Adipocyte (in vitro differentiated cells): ENCODE measurements at regions not wholly inside any gene's neighbourhood (a gene's known extent, or its start where the extent isn't known, plus 50 kb on each side); places are given as distances from the start of the nearest gene placed in this dataset.
"Not testable (repeated sequence)": the region's sequence is repeated elsewhere in the genome, so short reads cannot be mapped to it uniquely, and the experiment has no call there.

Experiments used
- DNase-seq: peaks from one replicate; pipeline ENCODE4 v3.0.0-alpha.2; 2015; ENCODE audit warnings: low read depth
- H3K27me3 ChIP-seq: replicated peaks from 2 replicates; pipeline ENCODE4 v1.7.0; 2013; ENCODE audit warnings: mild to moderate bottlenecking, low read length, moderate library complexity; ENCODE audit not compliant: control insufficient read depth, insufficient read depth
- H3K36me3 ChIP-seq: 2 replicates; pipeline ENCODE4 v1.7.0; 2013; ENCODE audit warnings: low read length, mild to moderate bottlenecking, moderate library complexity; ENCODE audit not compliant: control insufficient read depth, insufficient read depth, severe bottlenecking
- H3K4me1 ChIP-seq: 2 replicates; pipeline ENCODE4 v1.7.0; 2013; ENCODE audit warnings: mild to moderate bottlenecking, low read length, moderate library complexity; ENCODE audit not compliant: control insufficient read depth, insufficient read depth
- H3K4me3 ChIP-seq: 2 replicates; pipeline ENCODE4 v1.7.0; 2013; ENCODE audit warnings: mild to moderate bottlenecking, low read length, moderate library complexity
- H3K9ac ChIP-seq: 2 replicates; pipeline ENCODE4 v1.7.0; 2013; ENCODE audit warnings: mild to moderate bottlenecking, low read length, moderate library complexity
- H3K9me3 ChIP-seq: 2 replicates; pipeline ENCODE4 v1.7.0; 2013; ENCODE audit warnings: mild to moderate bottlenecking, low read length, moderate library complexity; ENCODE audit not compliant: control insufficient read depth

DNA sequence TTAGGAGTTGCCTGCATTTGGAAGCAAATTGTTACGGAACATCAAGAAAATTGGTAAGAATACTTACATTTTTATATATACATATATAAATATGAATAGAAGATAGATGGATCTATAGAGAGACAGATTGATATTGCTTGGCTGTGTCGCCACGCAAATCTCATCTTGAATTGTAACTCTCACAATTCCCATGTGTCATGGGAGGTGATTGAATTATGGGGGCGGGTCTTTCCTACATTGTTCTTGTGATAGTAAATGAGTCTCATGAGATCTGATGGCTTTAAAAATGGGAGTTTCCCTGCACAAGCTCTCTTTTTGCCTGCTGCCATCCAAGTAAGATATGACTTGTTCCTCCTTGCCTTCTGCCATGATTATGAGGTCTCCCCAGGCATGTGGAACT lies 180.8 kb upstream of the HEY2 start:
- H3K9me3 ChIP-seq: no peaks in the 10 kb centered on the region
- no peaks in the 10 kb centered on the region for H3K4me1 ChIP-seq
- no peak for DNase-seq
- no peaks in the 10 kb centered on the region for H3K27me3 ChIP-seq
- no peaks in the 10 kb centered on the region for H3K36me3 ChIP-seq
- H3K4me3 ChIP-seq: no peak overlapping the region
- no peak overlapping the region for H3K9ac ChIP-seq

DNA sequence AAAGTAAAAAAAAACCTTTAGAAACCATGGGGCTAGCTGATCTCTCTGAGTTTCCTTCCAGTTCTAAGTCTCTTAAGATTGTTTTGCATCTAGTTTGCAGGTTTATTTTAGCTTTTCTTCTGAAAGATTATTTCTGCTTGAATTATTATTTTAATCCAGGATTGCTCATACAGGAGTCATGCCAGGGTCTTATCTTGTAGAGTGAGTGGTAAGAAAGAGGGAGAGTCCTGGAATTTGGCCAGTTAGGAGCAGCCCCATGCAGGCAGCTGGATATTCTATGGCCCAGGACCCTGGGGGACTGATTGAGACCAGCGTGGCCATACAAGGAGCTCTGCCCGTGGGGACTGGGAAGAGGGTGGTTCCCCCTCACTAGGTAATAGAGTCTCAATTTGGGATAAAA lies 178.9 kb upstream of the HEY2 start:
- no peaks in the 10 kb centered on the region for H3K36me3 ChIP-seq
- no peak overlapping the region for H3K4me3 ChIP-seq
- no peaks in the 10 kb centered on the region for H3K27me3 ChIP-seq
- no peak for DNase-seq
- H3K4me1 ChIP-seq: no peaks in the 10 kb centered on the region
- no peak overlapping the region for H3K9ac ChIP-seq
- no peaks in the 10 kb centered on the region for H3K9me3 ChIP-seq

DNA sequence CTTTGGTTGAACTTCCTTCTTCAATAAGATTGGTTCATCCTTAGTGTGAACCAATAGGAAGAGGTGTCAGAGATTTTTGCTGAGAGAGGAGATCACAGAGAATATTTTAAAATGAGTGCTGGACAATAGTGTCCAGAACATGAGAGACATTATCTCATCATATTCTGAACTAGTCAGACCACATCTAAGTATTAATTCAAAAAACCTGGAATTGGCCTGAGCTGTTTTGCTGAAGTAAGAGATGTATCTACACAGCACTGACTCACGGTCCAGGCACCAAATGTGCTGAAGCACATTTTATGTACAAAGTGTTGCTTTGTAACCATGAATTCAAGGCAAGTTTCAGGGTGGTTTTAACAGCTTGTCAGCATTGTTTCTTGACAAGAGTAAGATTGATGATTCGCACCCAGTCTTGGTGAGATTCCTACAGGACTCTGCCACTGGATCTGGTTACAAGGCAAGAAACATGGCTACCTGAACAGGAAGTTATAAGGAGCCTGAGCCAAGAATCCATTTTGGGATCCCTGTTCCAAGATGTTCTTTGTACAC lies 178.2 kb upstream of the HEY2 start:
- Histone ChIP-seq H3K27me3 (no peaks in the 10 kb centered on the region), H3K9me3 (no peaks in the 10 kb centered on the region), H3K4me3 (no peak overlapping the region), H3K36me3 (no peaks in the 10 kb centered on the region), H3K9ac (no peak overlapping the region), H3K4me1 (no peaks in the 10 kb centered on the region)
- DNase-seq: no peak

DNA sequence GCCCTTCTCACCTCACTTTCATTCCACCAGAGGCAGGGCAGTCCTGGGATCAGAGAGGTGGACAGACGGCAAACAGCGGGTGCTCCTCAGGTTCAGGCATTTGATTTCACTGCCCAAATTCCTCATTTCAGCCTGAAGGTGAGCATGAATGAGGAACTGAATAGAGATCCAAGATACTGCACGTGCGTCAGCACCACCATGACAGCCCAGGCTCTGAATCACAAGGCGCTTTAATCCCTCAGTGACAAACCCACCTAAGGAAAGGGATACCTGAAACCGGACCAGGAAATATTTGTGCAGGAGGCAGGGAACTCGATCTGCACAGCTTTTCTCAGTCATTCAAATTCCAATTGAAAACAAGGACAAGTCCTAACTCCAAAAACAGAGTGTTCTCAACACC lies 174.8 kb upstream of the HEY2 start:
- Histone ChIP-seq H3K27me3 (no peaks in the 10 kb centered on the region), H3K9ac (no peak overlapping the region), H3K4me3 (no peak overlapping the region), H3K4me1 (peaks cover 5% of the 10 kb centered on the region), H3K9me3 (no peaks in the 10 kb centered on the region), H3K36me3 (no peaks in the 10 kb centered on the region)
- no peak for DNase-seq

DNA sequence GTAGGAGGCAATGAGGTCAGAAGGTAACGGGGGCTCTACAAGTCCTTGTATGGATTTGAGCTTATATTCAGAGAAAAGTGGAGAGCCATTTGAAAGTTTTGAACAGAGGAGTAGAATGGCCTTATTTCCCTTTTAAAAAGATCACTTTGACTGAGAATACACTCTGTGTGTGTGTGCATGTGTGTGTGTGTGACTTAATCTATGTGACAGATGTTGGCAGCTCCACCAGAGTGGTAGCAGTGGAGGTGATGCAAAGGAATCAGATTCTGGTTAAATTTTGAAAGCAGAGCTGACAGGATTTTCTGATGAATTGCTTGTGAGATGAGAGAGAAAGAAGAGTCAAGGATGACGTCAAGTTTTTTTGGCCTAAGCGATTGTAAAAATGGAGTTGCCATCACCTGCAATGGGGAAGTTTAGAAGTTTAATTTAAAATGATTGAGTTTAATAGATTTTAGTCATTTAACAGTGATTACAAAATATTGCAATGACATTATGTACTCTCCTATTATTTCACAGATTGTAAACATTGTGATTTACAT lies 172.2 kb upstream of the HEY2 start:
- DNase-seq: no peak
- no peak overlapping the region for H3K4me3 ChIP-seq
- H3K4me1 ChIP-seq: peaks cover 5% of the 10 kb centered on the region
- H3K27me3 ChIP-seq: no peaks in the 10 kb centered on the region
- no peak overlapping the region for H3K9ac ChIP-seq
- H3K36me3 ChIP-seq: no peaks in the 10 kb centered on the region
- no peaks in the 10 kb centered on the region for H3K9me3 ChIP-seq

DNA sequence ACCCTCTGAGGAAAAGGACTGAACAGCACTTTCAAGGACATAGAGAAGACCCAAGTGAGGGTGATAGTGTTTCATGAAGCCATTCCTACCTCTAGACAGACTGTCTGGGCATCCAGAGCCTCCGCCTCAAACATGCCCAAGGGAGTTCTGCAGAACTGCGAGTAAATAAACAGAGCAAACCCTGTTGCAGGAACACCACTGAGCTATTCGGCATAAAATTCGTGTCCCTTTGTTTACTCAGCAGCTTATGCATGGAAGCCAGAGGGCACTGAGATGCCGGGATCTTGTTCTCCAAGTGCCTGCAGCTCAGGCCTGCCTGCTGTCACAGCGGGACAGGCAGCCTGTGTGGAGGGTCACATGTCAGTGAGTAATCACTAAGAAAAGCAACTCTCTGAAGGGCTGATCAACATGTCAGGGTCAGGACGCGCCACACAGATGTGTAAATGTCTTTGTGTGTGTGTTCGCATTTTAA lies 164.9 kb upstream of the HEY2 start:
- H3K27me3 ChIP-seq: no peaks in the 10 kb centered on the region
- no peaks in the 10 kb centered on the region for H3K36me3 ChIP-seq
- H3K4me3 ChIP-seq: no peak overlapping the region
- no peak overlapping the region for H3K9ac ChIP-seq
- peaks cover 10% of the 10 kb centered on the region for H3K4me1 ChIP-seq
- DNase-seq: peak; percentile 71
- H3K9me3 ChIP-seq: no peaks in the 10 kb centered on the region

DNA sequence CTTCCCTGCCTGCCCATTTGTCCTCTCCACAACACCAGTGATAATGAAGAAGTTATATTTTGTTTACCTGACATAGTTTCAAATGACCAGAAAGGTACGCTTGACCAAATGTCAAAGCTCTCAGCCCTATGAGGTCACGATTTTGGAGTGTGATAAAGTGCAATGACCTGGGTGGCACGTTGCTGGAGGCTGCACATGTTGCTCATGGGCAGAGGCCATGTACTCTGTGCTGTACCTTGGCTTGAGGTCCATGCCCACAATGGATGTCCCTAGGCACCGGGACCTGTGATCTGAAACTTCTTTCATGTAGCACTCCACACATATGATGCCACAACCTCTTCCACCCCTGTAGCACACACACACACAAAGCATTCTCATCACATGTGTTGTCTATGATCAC lies 164.0 kb upstream of the HEY2 start:
- DNase-seq: no peak
- Histone ChIP-seq H3K9me3 (no peaks in the 10 kb centered on the region), H3K4me3 (no peak overlapping the region), H3K27me3 (no peaks in the 10 kb centered on the region), H3K36me3 (no peaks in the 10 kb centered on the region), H3K4me1 (peaks cover 10% of the 10 kb centered on the region), H3K9ac (no peak overlapping the region)

DNA sequence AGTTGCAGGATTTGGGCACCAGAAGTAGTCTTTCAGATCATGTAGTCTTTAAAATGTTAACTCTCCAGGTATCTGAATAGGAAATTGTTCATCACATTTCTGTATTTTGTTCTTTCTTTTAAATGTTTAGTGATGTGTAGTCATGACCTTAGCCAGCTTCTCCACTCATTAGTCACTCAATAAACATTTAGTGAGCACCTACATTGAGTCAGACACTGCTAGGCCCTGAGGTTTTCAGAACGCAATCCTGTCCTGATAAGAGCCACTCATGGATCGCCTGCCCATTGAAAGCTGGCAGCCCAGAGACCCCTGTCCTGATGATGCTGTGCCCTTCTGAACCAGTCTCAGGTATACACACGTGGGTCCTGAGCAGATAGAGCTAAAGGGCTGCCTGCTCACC lies 163.4 kb upstream of the HEY2 start:
- no peaks in the 10 kb centered on the region for H3K27me3 ChIP-seq
- peak; percentile 27 for DNase-seq
- H3K4me1 ChIP-seq: peaks cover 10% of the 10 kb centered on the region
- H3K9me3 ChIP-seq: no peaks in the 10 kb centered on the region
- no peak overlapping the region for H3K9ac ChIP-seq
- no peaks in the 10 kb centered on the region for H3K36me3 ChIP-seq
- H3K4me3 ChIP-seq: no peak overlapping the region

DNA sequence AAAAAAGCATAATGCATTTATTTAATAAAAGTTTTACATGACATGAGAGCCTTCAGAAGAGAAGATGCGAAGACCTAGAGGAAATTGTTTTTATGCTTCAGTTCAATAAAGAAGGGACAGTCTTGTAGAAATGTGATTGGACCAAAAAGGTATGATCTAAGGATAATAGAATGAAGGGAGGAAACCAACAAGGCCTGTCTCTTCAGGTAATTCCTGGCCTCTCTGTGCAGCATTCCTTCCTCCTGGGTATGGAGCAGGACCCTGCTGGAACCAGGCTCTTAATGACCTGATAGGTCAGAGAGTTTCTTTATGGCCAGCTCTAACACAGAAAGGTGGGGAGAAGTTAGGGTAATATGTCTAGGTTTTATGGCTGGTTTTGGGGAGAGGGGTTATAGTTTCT lies 162.8 kb upstream of the HEY2 start:
- Histone ChIP-seq H3K9me3 (no peaks in the 10 kb centered on the region), H3K9ac (no peak overlapping the region), H3K27me3 (no peaks in the 10 kb centered on the region), H3K4me3 (no peak overlapping the region), H3K36me3 (no peaks in the 10 kb centered on the region), H3K4me1 (peaks cover 10% of the 10 kb centered on the region)
- DNase-seq: no peak

DNA sequence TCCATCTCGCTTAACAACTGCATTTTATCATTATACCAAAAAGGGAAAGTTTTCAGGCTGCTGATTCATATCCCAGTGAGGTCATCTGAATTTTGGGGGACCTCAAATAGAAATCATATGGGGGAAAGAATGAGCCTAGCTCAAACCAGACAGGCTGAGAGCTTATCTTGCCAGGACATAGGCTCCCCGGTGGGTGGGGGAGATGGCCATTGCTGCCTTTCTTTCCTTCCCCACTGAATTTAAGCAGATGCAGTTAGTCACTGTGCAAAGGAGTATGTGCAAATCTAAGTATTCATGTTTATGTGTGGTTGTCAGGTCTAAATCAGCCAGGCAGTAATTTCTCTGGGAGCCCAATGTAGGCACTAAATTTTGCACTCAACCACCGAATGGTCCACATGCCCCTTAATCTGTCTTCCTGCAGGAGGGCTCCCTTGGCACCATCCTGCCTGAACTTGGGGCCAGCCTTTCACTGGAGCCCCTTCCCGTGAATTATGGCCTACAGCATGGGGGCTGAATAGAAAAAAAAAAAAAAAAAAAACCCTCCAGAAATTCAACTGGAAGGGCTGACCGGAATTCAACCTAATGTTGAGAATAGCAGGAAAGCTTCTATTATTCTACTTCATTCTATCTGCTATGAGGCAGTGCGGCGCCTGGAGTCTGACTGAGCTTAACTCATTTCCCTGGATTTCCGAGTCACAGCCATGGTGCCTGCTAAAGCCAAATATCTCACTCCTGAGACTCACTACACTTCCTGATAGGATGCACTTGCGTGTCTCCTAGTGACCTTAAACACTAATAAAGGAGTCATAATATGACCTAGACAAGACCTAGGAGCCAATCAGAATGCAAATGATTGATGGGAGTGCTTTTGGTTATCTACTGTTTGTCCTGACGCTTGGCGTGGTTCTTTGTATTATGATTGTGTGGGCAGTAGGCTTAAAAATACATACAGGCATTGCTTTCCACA lies 161.5 kb upstream of the HEY2 start:
- H3K4me3 ChIP-seq: no peak overlapping the region
- H3K27me3 ChIP-seq: no peaks in the 10 kb centered on the region
- no peak for DNase-seq
- H3K4me1 ChIP-seq: peaks cover 10% of the 10 kb centered on the region
- H3K9ac ChIP-seq: no peak overlapping the region
- H3K9me3 ChIP-seq: no peaks in the 10 kb centered on the region
- H3K36me3 ChIP-seq: no peaks in the 10 kb centered on the region

DNA sequence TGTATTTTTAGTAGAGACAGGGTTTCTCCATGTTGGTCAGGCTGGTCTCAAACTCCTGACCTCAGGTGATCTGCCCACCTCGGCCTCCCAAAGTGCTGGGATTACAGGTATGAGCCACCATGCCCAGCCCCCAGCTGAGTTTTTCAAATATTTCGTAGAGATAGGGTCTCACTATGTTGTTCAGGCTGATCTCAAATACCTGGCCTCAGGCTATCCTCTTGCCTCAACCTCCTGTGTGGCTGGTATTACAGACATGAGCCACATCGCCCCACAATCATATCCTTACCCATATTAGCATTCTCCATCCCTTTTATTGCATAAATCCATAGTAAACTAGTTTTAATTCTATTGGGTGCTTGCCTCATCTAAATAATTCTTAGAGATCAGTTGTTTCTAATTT lies 157.6 kb upstream of the HEY2 start:
- not testable (repeated sequence) for H3K36me3 ChIP-seq, H3K27me3 ChIP-seq, H3K4me1 ChIP-seq, H3K4me3 ChIP-seq, DNase-seq, H3K9me3 ChIP-seq, H3K9ac ChIP-seq
